SJCRH30 (cell line): ENCODE measurements at regions not wholly inside any gene's neighbourhood (a gene's known extent, or its start where the extent isn't known, plus 50 kb on each side); places are given as distances from the start of the nearest gene placed in this dataset.

Experiments used
- DNase-seq, 2 experiments: peaks; one replicate each; pipeline ENCODE4 v3.0.0-alpha.2; 2015 to 2020
- H3K27ac ChIP-seq: fragments of 250-450 bp; sonication (Bioruptor Pico); 2 replicates; pipeline ENCODE4 v1.5.1; 2020; ENCODE audit warnings: mild to moderate bottlenecking, moderate library complexity
- H3K27me3 ChIP-seq: fragments of 250-450 bp; sonication (Bioruptor Pico); 2 replicates; pipeline ENCODE4 v1.5.1; 2020; ENCODE audit warnings: mild to moderate bottlenecking, moderate library complexity
- H3K36me3 ChIP-seq: fragments of 250-450 bp; sonication (Bioruptor Pico); 2 replicates; pipeline ENCODE4 v1.5.1; 2020; ENCODE audit warnings: mild to moderate bottlenecking, moderate library complexity
- H3K4me1 ChIP-seq: fragments of 250-450 bp; sonication (Bioruptor Pico); 2 replicates; pipeline ENCODE4 v1.5.1; 2020; ENCODE audit warnings: mild to moderate bottlenecking, moderate library complexity
- H3K4me3 ChIP-seq: fragments of 250-450 bp; sonication (Bioruptor Pico); 2 replicates; pipeline ENCODE4 v1.5.1; 2020; ENCODE audit warnings: mild to moderate bottlenecking, moderate library complexity
- H3K9me3 ChIP-seq: fragments of 250-450 bp; sonication (Bioruptor Pico); replicated peaks from 2 replicates; pipeline ENCODE4 v1.5.1; 2020; ENCODE audit warnings: mild to moderate bottlenecking, moderate library complexity

DNA sequence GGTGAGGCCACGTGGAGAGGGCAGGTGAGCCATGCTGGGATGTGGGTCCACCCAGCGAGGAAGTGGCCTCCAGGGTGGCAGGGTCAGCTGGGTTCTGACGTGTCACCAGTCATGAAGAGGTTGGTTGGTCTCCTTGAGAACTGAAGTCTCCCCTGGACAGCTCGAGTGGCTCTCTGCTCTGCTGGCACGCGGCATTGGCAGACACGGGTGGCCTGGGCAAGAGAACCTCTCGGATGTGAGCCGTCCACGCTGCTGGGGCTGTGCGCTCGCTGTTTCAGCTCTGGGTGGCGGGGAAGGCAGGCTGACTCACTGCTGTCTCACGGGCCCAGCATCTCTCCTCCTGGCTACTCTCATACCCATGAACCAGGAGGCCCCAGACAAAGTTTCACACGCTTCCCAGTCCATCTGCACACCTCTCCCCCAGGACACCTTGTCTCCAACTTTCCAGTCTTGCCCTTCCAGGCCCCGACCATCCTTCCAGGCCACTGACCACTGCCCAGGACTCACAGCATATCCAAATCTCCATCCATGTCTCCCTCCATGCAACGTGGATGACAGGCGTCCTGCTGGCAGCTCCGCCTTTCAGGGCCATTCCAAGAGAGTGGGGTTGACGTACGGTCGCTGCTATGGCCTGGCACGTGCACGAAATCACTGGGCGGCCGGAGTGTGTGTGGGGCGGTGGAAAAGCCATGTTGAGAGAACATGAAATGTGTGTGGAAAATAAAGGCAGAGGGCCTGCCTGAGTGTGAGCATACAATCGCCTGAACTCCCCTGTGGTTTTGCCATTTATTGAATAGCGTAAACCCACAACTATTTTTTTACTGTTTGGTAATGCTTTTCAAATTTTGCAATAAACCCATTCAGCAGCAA lies 145.0 kb upstream of the COL5A1 start:
- no peaks in the 10 kb centered on the region for H3K9me3 ChIP-seq
- no peaks in the 10 kb centered on the region for H3K27me3 ChIP-seq
- no peaks in the 10 kb centered on the region for H3K36me3 ChIP-seq
- H3K27ac ChIP-seq: no peak overlapping the region
- no peak for DNase-seq
- H3K4me1 ChIP-seq: peaks cover 4% of the 10 kb centered on the region
- H3K4me3 ChIP-seq: no peak overlapping the region

DNA sequence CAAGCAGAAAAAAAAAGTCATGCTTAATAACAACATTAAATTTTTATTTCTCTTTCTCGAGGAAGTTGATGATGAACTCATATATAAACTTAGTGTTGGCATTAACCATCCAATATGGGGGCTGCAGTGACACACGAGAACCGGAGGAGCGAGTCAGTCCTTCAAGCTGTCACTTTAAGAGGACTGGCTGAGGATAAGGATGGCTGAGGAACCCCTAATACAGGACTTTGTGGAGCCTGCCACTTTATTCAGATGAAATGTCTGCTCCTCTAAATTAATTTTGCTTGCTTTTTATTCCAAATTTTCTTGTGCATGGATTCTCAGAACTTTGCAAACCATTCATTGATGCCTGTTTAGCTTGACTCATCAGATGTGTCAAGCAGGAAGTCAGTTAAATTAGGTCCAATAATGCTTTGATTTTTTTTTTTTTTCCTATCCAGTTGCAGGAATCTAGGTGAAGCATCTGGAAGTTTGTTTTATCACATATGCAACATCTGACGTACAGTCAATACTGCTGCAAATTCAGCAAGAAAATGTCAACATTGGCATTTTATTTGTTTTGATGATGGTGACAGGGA lies 144.2 kb upstream of the COL5A1 start:
- H3K4me1 ChIP-seq: peaks cover 4% of the 10 kb centered on the region
- no peak for DNase-seq
- no peaks in the 10 kb centered on the region for H3K9me3 ChIP-seq
- H3K27me3 ChIP-seq: no peaks in the 10 kb centered on the region
- H3K36me3 ChIP-seq: no peaks in the 10 kb centered on the region
- no peak overlapping the region for H3K27ac ChIP-seq
- H3K4me3 ChIP-seq: no peak overlapping the region

DNA sequence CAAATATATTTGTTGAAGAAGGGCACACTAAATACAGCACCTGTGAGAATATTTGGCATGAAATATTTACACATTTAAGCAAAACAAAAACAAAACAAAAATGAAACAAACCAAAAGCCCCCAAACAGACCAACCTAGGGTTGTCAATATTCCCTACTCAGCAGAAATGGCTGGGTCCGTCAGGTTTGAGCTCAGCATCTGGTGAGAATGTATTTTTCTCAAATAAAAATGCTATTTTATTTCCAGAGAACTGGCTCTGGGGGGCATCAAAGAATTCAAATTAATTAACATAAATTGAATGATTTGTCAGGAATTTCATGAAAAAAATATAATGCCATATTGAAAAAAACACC lies 142.8 kb upstream of the COL5A1 start:
- no peak overlapping the region for H3K4me3 ChIP-seq
- H3K27ac ChIP-seq: no peak overlapping the region
- peaks cover 12% of the 10 kb centered on the region for H3K4me1 ChIP-seq
- no peaks in the 10 kb centered on the region for H3K9me3 ChIP-seq
- H3K36me3 ChIP-seq: no peaks in the 10 kb centered on the region
- no peak for DNase-seq
- H3K27me3 ChIP-seq: no peaks in the 10 kb centered on the region

DNA sequence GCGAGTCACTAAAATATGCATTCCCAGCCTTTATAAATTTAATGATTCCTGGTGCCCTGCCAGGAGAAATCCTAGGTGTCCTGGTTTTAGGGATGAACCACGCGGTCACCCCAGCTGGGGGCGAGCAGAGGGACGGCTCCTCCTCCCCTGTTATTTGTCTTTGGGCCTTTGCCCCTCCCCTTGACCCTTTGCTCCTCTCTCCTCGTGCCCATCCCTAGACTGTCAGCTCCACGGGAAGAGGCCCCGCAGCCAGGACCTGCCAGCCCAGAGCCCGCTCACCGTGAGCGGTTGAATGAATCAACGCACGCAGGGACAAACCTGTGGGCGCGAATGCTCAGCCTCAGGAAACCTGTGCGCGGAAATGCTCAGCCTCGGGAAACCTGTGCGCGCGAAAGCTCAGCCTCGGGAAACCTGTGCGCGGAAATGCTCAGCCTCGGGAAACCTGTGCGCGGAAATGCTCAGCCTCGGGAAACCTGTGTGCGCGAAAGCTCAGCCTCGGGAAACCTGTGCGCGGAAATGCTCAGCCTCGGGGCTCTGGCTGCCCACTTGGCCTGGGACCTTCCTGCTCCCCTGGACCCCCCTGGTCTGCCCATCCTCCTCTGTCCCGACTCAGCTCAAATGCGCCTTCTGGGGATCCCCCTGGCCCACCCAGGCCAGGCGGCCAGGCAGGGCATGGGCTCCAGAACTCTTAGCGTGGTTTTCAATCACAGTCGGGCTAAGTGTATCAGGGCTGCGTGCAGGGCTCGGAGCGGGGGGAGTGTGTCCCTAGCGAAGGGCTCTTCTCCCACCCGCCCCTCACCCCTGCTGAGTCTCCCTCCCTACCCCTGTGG lies 140.5 kb upstream of the COL5A1 start:
- Histone ChIP-seq H3K27me3 (no peaks in the 10 kb centered on the region), H3K4me3 (no peak overlapping the region), H3K36me3 (no peaks in the 10 kb centered on the region), H3K9me3 (no peaks in the 10 kb centered on the region), H3K4me1 (peaks cover 12% of the 10 kb centered on the region), H3K27ac (no peak overlapping the region)
- DNase-seq: no peak

DNA sequence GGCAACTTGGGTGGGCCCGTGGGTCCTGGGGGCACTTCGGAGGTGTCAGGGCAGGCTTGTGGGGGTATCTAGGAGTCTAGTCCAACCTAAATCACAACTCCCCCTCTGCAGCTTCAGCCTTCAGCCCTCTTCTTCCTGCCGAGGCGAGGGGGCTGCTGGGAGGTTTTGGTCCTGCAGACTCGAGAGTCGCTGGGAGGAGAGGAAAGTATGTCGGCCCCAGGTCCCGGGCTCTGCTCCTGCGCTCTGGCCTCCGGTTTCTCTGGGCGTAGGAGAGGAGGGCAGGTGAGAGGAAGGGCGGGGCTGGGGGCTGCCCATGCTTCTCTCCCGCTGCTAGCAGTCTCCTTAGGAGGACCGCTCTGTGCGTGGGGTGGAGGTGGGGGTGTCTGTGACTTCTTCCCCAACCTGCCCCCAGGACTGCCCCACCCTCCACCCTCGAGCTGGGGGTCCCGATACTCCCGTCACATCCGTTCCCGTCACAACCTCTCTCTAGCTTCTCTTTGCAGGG lies 139.8 kb upstream of the COL5A1 start:
- Histone ChIP-seq H3K27ac (peak overlapping the region; percentile 87; the same call in 1 of the 2 replicates), H3K36me3 (no peaks in the 10 kb centered on the region), H3K9me3 (no peaks in the 10 kb centered on the region)

DNA sequence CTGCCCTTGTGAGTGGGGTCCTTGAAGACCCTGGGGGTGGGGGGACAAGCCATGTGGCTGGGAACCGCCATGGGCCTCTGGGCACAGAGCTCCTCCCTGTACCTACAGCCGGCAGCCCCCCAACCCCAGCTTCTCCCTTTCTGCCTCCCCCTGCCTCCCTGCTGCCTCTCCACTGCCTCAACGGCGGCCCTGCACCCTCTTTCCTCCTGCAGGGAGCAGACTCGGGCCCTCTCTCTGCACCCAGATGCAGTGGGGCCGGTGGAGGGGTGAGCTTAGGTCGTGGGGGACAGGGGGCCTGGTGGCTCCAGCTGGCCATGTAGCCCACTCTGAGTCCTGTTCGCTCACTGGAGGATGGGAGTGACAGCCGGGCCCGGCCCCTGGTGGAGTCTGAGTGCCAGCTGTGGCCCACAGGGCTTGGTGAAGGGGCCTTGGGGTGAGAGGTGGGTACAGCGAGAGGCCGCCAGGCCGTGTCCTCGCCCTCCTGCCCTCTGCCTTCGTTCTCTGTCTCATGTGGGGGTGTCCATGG lies 139.3 kb upstream of the COL5A1 start:
- H3K4me3 ChIP-seq: no peak overlapping the region
- H3K36me3 ChIP-seq: no peaks in the 10 kb centered on the region
- peaks cover 12% of the 10 kb centered on the region for H3K4me1 ChIP-seq
- DNase-seq: no peak
- H3K9me3 ChIP-seq: no peaks in the 10 kb centered on the region
- peak overlapping the region; percentile 87 for H3K27ac ChIP-seq
- no peaks in the 10 kb centered on the region for H3K27me3 ChIP-seq

More for the DNA sequence above, 139.8 kb upstream of the COL5A1 start:
- Histone ChIP-seq H3K4me1 (peaks cover 12% of the 10 kb centered on the region), H3K4me3 (no peak overlapping the region), H3K27me3 (no peaks in the 10 kb centered on the region)
- DNase-seq: no peak

DNA sequence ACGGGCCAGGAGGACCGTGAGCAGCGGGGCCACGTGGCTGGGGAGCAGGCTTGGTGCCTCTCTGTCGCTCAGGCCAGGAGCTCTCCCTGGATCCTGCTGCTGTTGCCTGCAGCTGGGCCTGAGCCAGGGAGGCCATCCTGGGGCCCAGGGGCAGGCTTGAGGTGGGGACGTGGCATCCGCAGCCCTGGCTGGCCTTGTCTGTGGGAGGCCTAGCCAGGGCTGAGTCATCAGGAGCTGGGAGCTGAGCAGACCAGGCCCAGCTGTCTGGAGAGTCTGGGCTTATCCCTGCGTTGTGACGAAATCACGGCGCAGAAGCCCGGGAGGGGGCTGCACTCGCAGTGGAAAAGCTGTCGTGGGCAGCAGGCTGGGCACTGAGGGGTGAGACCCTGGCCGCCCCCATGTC lies 138.8 kb upstream of the COL5A1 start:
- Histone ChIP-seq H3K4me1 (peaks cover 12% of the 10 kb centered on the region), H3K27me3 (no peaks in the 10 kb centered on the region), H3K27ac (peak overlapping the region; percentile 87), H3K9me3 (no peaks in the 10 kb centered on the region), H3K36me3 (no peaks in the 10 kb centered on the region), H3K4me3 (no peak overlapping the region)
- DNase-seq: peak; percentile 97 to 98

DNA sequence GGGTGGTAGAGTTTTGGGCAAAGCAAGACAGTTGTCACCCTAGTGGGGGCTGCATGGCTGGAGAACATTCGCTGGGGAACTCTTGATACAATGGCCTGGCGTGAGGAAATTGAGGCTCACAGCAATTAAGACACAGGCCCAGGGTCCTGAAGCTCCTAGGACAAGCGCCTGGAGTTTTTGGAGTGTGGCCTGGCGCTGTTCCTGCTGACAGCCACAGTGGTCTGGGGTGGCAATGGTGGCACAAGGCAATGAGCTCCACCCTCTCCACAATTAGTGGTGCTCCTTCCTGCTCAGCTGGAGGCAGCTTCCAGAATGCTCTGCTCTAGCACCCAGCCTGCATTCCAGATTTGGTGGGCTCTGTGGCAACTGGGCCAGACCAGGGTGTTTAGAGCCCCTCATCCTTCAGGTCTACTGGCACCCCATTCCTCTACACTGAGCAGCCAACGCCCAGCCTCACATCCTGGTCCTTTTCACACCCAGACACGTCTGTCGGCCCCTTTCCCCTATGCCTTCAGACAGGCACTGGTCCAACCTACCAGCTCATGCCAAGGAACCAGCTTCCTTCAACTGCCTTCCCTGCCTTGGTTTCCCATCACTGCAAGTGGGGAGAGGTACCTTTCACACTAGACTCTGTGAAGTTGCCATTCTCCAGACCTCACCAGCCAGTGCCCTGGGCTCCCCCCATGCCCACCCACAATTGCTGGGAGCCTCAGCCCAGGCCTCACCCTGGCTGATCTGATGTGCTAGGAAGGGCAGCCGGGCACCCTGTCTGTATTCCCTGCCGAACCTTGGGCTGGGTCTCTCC lies 138.1 kb upstream of the COL5A1 start:
- Histone ChIP-seq H3K36me3 (no peaks in the 10 kb centered on the region), H3K4me3 (no peak overlapping the region), H3K9me3 (no peaks in the 10 kb centered on the region), H3K27me3 (no peaks in the 10 kb centered on the region), H3K27ac (peak overlapping the region; percentile 87), H3K4me1 (peaks cover 12% of the 10 kb centered on the region)
- DNase-seq: no peak

DNA sequence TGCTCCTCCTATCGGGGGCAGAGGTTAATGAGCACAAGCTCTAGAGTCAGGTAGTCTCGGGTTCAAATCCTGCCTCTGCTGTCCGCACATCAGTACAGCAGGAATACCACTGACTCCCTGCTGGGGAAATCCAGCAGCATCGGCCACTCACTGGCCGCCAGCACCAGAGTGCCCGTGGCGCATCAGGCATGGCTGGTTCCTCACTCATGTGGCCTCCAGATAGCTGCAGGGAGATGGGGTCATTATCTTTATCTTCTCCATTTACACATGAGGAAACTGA lies 137.6 kb upstream of the COL5A1 start:
- Histone ChIP-seq H3K4me1 (peaks cover 12% of the 10 kb centered on the region), H3K4me3 (no peak overlapping the region), H3K36me3 (no peaks in the 10 kb centered on the region), H3K27me3 (no peaks in the 10 kb centered on the region), H3K9me3 (no peaks in the 10 kb centered on the region), H3K27ac (no peak overlapping the region)
- no peak for DNase-seq

DNA sequence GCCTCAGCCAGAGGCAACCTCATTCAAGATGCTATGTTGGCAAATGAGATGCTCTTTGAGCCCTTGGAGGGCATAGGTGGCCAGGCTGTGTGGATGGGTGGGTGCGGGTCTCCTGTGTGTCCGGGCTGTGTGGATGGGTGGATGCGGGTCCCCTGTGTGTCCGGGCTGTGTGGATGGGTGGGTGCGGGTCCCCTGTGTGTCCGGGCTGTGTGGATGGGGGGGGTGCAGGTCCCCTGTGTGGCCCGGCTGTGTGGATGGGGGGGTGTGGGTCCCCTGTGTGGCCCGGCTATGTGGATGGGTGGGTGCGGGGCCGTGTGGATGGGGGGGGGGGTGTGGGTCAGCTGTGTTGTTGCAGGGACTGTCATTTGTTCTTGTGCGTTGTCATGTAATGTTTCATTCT lies 136.6 kb upstream of the COL5A1 start:
- Histone ChIP-seq H3K27me3 (no peaks in the 10 kb centered on the region), H3K36me3 (no peaks in the 10 kb centered on the region), H3K4me3 (no peak overlapping the region), H3K4me1 (peaks cover 12% of the 10 kb centered on the region), H3K27ac (no peak overlapping the region), H3K9me3 (no peaks in the 10 kb centered on the region)
- no peak for DNase-seq

DNA sequence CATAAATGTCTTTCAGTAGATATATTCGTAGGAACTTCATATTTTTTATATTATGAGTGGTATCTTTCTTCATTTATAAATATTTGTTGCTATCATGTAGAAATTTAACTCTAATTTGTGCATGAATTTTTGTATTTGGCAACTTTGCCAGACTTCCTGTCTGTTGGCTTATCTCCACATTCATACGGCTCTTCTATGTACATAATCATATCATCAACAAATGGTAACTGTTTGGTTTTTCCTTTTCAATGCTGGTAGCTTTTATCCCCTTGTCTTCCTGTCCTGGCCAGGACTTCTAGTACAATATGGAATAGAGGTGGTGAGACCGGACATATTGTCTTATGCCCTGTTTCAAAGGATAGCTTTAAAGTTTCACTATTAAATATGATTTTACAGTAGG lies 132.3 kb upstream of the COL5A1 start:
- Histone ChIP-seq H3K9me3 (peaks cover 7% of the 10 kb centered on the region; the same call in 1 of the 2 replicates), H3K27me3 (no peaks in the 10 kb centered on the region), H3K36me3 (no peaks in the 10 kb centered on the region), H3K27ac (no peak overlapping the region), H3K4me1 (no peaks in the 10 kb centered on the region), H3K4me3 (no peak overlapping the region)
- DNase-seq: no peak

DNA sequence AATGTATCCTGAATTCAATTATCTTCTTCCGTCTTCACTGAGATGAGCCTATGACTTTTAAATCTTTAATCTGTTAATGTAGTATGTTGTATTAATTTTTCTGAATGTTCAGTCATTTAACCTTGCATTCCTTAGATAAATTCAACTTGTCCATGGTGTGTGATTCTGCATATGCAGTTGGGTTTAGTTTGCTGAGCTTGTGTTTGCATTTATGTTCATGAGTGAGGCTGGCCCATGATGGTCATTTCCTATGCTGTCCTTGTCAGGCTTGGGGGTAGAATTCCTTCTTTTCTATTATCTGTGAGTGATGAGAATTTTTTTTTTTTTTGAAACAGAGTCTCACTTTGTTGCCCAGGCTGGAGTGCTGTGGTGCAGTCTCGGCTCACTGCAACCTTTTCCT lies 131.8 kb upstream of the COL5A1 start:
- Histone ChIP-seq H3K27ac (no peak overlapping the region), H3K4me1 (no peaks in the 10 kb centered on the region), H3K27me3 (no peaks in the 10 kb centered on the region), H3K36me3 (no peaks in the 10 kb centered on the region), H3K4me3 (no peak overlapping the region), H3K9me3 (peaks cover 7% of the 10 kb centered on the region; the same call in 1 of the 2 replicates)
- no peak for DNase-seq

DNA sequence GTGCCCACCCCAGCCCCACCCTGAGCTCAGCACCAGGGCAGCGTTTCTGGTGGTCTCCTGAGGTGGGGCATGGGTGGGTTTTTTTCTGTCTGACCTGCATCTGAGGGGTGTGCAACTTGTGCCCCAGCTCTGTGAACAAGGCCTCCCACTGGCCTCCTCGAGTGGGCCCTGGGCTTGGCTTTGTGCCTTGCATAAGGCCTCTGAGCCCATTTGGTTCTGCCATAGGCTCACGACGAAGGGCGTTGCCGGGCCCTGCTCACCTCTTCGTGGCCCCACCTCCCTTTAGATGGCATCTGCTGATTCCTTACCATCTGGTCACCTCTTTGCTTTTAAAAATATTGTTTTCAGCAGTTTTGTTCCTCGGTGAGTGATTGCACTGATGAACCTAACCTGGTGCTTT lies 127.1 kb upstream of the COL5A1 start:
- DNase-seq: no peak
- Histone ChIP-seq H3K4me3 (no peak overlapping the region), H3K4me1 (no peaks in the 10 kb centered on the region), H3K9me3 (peaks cover 7% of the 10 kb centered on the region; the same call in 1 of the 2 replicates), H3K27ac (no peak overlapping the region), H3K27me3 (peaks cover 6% of the 10 kb centered on the region; the same call in 1 of the 2 replicates), H3K36me3 (no peaks in the 10 kb centered on the region)
